WERI-Rb-1 (cell line): ENCODE measurements at regions not wholly inside any gene's neighbourhood (a gene's known extent, or its start where the extent isn't known, plus 50 kb on each side); places are given as distances from the start of the nearest gene placed in this dataset.

Experiments
- DNase-seq: peaks from one replicate; pipeline ENCODE4 v3.0.0-alpha.2; 2020
- H3K27ac ChIP-seq: fragments of 250-450 bp; sonication (Bioruptor Pico); 2 replicates; pipeline ENCODE4 v1.5.1; 2020; ENCODE audit warnings: mild to moderate bottlenecking, moderate library complexity
- H3K27me3 ChIP-seq: fragments of 250-450 bp; sonication (Bioruptor Pico); 2 replicates; pipeline ENCODE4 v1.5.1; 2021; ENCODE audit warnings: mild to moderate bottlenecking, low read depth, moderate library complexity; ENCODE audit not compliant: insufficient read depth, severe bottlenecking
- H3K36me3 ChIP-seq: fragments of 250-450 bp; sonication (Bioruptor Pico); 2 replicates; pipeline ENCODE4 v1.5.1; 2020; ENCODE audit warnings: mild to moderate bottlenecking, moderate library complexity
- H3K4me3 ChIP-seq: 2 replicates; pipeline ENCODE4 v1.5.1; 2011; ENCODE audit warnings: low read depth, mild to moderate bottlenecking, control low read depth, low read length
- H3K9me3 ChIP-seq: fragments of 250-450 bp; sonication (Bioruptor Pico); 2 replicates; pipeline ENCODE4 v1.5.1; 2021; ENCODE audit warnings: mild to moderate bottlenecking, moderate library complexity; ENCODE audit not compliant: severe bottlenecking
- TF ChIP-seq, protein P1 (sequence below): IDR thresholded peaks from 2 replicates; pipeline ENCODE4 v1.5.1; 2011; ENCODE audit warnings: low read depth, mild to moderate bottlenecking, control low read depth, inconsistent platforms, low read length

DNA sequence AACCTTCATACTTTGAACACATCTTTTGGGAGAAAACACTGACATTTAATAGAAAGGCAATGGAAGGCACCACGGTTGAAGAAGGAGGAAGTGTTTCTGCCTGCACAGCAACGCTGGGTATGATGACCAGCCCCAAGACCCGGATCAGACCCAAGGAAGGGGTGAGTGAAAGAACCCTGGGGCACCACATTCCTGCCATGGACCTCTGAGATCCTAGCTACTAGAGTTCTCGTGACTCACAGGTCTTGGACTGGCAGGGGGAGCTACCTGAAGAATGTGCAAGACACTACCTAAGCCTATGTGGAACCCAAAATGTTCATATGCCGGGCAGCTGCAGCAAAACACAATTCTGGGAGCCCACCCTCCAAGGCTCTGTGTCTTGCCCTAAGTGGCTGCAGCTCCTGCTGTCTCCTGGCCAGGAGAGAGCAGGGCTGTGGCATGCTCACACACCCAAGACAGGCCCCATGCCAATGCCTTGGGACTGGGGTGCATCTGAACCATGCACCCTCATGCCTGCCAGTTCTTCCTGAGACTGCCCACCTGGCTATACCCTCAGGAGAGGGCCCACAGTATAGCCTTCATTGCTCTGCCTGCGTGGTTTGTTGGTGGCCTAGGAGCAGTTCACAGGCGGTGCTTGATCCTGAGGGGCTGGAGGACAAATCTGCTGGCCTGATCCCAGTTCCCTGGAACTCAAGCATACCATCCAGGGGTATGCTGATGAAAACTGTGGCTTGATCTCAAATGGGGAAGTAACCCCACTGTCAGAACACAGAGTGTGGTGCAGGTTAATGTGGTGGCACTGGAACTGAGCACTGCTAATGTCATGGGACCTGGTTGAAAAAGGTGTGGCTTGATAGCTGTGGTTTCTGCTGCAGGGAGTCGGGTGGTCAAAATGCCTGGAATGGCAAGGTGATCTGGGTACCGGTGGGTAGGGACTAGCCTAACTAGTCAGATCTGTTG is 353.3 kb upstream of the ARHGEF26 start:
- Histone ChIP-seq H3K27me3 (no peaks in the 10 kb centered on the region), H3K9me3 (peaks cover 12% of the 10 kb centered on the region), H3K36me3 (no peaks in the 10 kb centered on the region), H3K27ac (no peak overlapping the region), H3K4me3 (no peak overlapping the region)
- no peak for DNase-seq
- TF ChIP-seq, protein P1, sequence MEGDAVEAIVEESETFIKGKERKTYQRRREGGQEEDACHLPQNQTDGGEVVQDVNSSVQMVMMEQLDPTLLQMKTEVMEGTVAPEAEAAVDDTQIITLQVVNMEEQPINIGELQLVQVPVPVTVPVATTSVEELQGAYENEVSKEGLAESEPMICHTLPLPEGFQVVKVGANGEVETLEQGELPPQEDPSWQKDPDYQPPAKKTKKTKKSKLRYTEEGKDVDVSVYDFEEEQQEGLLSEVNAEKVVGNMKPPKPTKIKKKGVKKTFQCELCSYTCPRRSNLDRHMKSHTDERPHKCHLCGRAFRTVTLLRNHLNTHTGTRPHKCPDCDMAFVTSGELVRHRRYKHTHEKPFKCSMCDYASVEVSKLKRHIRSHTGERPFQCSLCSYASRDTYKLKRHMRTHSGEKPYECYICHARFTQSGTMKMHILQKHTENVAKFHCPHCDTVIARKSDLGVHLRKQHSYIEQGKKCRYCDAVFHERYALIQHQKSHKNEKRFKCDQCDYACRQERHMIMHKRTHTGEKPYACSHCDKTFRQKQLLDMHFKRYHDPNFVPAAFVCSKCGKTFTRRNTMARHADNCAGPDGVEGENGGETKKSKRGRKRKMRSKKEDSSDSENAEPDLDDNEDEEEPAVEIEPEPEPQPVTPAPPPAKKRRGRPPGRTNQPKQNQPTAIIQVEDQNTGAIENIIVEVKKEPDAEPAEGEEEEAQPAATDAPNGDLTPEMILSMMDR = no peak

- H3K27me3 ChIP-seq = no peaks in the 10 kb centered on the region
- H3K9me3 ChIP-seq = peaks cover 12% of the 10 kb centered on the region
- no peak overlapping the region for H3K27ac ChIP-seq
- no peak overlapping the region for H3K4me3 ChIP-seq
- H3K36me3 ChIP-seq = no peaks in the 10 kb centered on the region
- peak; percentile 52 for DNase-seq
- TF ChIP-seq, protein P1 = peak; percentile 87
Observed at GRCh38 chr3:153768561-153769469, 352.4 kb upstream of the ARHGEF26 start.

DNA sequence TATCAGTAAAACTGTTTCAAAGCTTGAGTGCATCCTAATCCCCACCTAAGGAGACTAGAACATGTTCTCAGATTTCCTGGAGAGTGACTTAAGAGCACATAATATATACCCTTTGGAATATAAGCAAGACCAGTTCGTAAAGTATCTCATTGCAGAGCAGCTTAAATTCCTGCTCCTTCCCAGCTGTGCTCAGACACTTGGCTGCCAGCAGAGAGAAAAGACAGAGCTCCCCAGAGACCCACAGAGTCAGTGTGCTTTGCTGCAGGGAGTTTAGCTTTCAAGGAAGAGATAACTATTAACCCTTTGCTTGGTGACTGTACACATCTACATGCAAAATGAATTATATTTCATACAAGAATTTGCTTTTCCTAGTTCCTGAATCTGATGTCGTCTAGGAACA is 338.1 kb upstream of the ARHGEF26 start:
- no peaks in the 10 kb centered on the region for H3K36me3 ChIP-seq

GRCh38 chr3:153783741-153784480 is 337.3 kb upstream of the ARHGEF26 start:
- Histone ChIP-seq H3K4me3 (no peak overlapping the region), H3K9me3 (no peaks in the 10 kb centered on the region), H3K36me3 (no peaks in the 10 kb centered on the region), H3K27me3 (no peaks in the 10 kb centered on the region), H3K27ac (no peak overlapping the region)
- TF ChIP-seq, protein P1 = no peak
- DNase-seq = no peak

More for the DNA sequence above, 338.1 kb upstream of the ARHGEF26 start:
- Histone ChIP-seq H3K4me3 (no peak overlapping the region), H3K9me3 (no peaks in the 10 kb centered on the region), H3K27ac (no peak overlapping the region), H3K27me3 (no peaks in the 10 kb centered on the region)
- TF ChIP-seq, protein P1 = no peak
- no peak for DNase-seq

GRCh38 chr3:153785901-153786300 is 335.3 kb upstream of the ARHGEF26 start:
- Histone ChIP-seq H3K36me3 (no peaks in the 10 kb centered on the region), H3K9me3 (no peaks in the 10 kb centered on the region), H3K27ac (no peak overlapping the region), H3K27me3 (no peaks in the 10 kb centered on the region), H3K4me3 (no peak overlapping the region)
- TF ChIP-seq, protein P1 = no peak
- no peak for DNase-seq
